ENCODE measurements at regions not wholly inside any gene's neighbourhood (a gene's known extent, or its start where the extent isn't known, plus 50 kb on each side); places are given as distances from the start of the nearest gene placed in this dataset.

DNA sequence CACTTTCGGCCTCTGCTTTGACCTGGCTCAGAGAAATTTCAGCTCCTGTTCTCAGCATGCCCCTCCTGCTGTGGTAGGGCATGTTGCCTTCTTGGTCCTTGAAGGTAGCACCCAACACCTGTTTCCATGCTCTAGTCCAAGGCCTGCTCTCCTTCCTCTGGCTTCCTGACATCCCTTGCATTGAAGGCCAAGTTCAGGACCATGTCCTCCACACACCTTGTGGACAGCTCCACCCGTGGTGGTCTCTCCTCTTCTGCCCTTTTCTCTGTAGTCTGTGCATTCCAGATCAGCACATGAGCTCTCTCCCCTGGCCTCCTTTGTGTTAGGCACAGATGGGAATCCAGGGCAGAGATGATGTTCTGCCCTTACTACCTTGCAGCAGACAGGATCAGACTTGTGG, 225.3 kb downstream of the ADAMTS15 start:
- intact Hi-C loops (cut with DNase I; ENCODE audit: low total_unique reads) = loop anchor here (10.0 kb wide), 2 partner anchors 149 to 181 kb away; no protein-coding TSS in a partner anchor
- DNase-seq = no peak
- Histone ChIP-seq H3K36me3 (no peaks in the 10 kb centered on the region), H3K4me3 (no peak overlapping the region), H3K27ac (peak overlapping the region; percentile 81 to 85), H3K9me3 (no peaks in the 10 kb centered on the region), H3K4me1 (peaks cover 0 to 72% (median 47%) of the 10 kb centered on the region in 4 donors), H3K27me3 (no peaks in the 10 kb centered on the region)
- TF ChIP-seq, protein P1, sequence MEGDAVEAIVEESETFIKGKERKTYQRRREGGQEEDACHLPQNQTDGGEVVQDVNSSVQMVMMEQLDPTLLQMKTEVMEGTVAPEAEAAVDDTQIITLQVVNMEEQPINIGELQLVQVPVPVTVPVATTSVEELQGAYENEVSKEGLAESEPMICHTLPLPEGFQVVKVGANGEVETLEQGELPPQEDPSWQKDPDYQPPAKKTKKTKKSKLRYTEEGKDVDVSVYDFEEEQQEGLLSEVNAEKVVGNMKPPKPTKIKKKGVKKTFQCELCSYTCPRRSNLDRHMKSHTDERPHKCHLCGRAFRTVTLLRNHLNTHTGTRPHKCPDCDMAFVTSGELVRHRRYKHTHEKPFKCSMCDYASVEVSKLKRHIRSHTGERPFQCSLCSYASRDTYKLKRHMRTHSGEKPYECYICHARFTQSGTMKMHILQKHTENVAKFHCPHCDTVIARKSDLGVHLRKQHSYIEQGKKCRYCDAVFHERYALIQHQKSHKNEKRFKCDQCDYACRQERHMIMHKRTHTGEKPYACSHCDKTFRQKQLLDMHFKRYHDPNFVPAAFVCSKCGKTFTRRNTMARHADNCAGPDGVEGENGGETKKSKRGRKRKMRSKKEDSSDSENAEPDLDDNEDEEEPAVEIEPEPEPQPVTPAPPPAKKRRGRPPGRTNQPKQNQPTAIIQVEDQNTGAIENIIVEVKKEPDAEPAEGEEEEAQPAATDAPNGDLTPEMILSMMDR (IDR thresholded peaks at IDR 0.05) = no peak

GRCh38 chr11:130674686-130675308, 226.4 kb downstream of the ADAMTS15 start:
- DNase-seq = no peak
- no peak overlapping the region for H3K4me3 ChIP-seq
- no peaks in the 10 kb centered on the region for H3K36me3 ChIP-seq
- intact Hi-C loops (cut with DNase I; ENCODE audit: low total_unique reads) = loop anchor here (10.0 kb wide), 2 partner anchors 150 to 180 kb away; no protein-coding TSS in a partner anchor
- H3K27ac ChIP-seq = peak overlapping the region; percentile 81 to 85
- no peaks in the 10 kb centered on the region for H3K27me3 ChIP-seq
- TF ChIP-seq, protein P1 (IDR thresholded peaks at IDR 0.05) = no peak
- H3K4me1 ChIP-seq = peaks cover 0 to 64% (median 45%) of the 10 kb centered on the region in 4 donors
- H3K9me3 ChIP-seq = peaks cover 5 to 9% (median 9%) of the 10 kb centered on the region in 3 donors

DNA sequence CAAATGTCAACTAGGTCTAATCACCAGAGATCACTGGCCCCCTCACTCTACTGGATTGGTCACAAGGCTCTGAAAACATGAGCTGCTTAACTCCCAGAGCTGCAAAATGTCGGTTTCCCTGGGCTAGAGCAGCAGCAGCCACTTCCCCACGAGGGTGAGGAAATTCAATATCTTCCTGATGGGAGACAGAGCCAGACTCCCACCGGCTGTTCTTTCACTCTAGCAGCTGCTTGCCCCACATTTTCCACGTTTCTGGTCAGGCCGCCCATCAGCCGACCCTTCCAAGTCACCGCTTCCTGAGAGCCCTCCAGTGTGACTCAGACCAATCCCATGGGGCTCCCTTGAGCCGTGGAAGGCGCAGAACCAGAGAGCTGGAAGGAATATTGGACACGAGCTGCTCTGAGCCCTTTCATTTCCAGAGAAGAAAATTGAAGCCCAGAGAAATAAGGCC, 227.0 kb downstream of the ADAMTS15 start:
- H3K4me3 ChIP-seq = peak overlapping the region; percentile 15 to 16
- H3K4me1 ChIP-seq = peaks cover 0 to 64% (median 45%) of the 10 kb centered on the region in 4 donors
- peak overlapping the region; percentile 81 to 85 for H3K27ac ChIP-seq
- peaks cover 5 to 15% (median 12%) of the 10 kb centered on the region in 3 donors for H3K9me3 ChIP-seq
- H3K27me3 ChIP-seq = no peaks in the 10 kb centered on the region
- peak; percentile 89 to 95 for DNase-seq
- H3K36me3 ChIP-seq = no peaks in the 10 kb centered on the region
- intact Hi-C loops (cut with DNase I; ENCODE audit: low total_unique reads) = loop anchor here (10.0 kb wide), 2 partner anchors 151 to 179 kb away; no protein-coding TSS in a partner anchor
- TF ChIP-seq, protein P1 (IDR thresholded peaks at IDR 0.05) = no peak

DNA sequence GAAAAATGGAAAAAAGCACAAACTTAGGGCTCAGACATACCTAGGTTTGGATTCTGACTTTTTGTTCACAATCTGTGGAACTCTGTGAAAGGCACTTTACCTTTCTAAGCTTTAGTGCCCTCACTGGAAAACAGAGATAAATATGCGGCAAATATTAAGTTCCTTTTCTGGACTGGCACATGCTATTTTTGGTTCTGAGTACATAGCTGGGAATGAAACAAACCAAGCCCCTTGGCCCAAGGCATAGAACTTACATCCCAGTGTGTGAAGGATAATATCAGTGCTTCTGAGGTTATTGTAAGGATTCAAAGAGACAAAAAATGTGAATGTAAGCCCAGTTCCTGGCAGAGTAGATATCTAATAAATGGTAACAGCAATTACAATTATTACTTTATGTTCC, 227.5 kb downstream of the ADAMTS15 start:
- Histone ChIP-seq H3K9me3 (peaks cover 5 to 17% (median 12%) of the 10 kb centered on the region in 3 donors), H3K36me3 (no peaks in the 10 kb centered on the region), H3K4me1 (peaks cover 0 to 64% (median 45%) of the 10 kb centered on the region in 4 donors), H3K27me3 (no peaks in the 10 kb centered on the region), H3K27ac (peak overlapping the region; percentile 81 to 85), H3K4me3 (peak overlapping the region; percentile 15 to 16)
- no peak for DNase-seq
- TF ChIP-seq, protein P1 (IDR thresholded peaks at IDR 0.05) = no peak
- intact Hi-C loops (cut with DNase I; ENCODE audit: low total_unique reads) = loop anchor here (10.0 kb wide), 2 partner anchors 151 to 179 kb away; no protein-coding TSS in a partner anchor

- Histone ChIP-seq H3K36me3 (no peaks in the 10 kb centered on the region), H3K27me3 (no peaks in the 10 kb centered on the region), H3K9me3 (peaks cover 5 to 22% (median 12%) of the 10 kb centered on the region in 3 donors), H3K4me3 (no peak overlapping the region), H3K4me1 (peaks cover 0 to 53% (median 35%) of the 10 kb centered on the region in 4 donors), H3K27ac (peak overlapping the region; percentile 81 to 85)
- TF ChIP-seq, protein P1 (IDR thresholded peaks at IDR 0.05) = no peak
- DNase-seq = no peak
- intact Hi-C loops (cut with DNase I; ENCODE audit: low total_unique reads) = loop anchor here (10.0 kb wide), 2 partner anchors 153 to 177 kb away; no protein-coding TSS in a partner anchor
Observed at GRCh38 chr11:130677486-130678153, 229.2 kb downstream of the ADAMTS15 start.
